ENCODE measurements at regions not wholly inside any gene's neighbourhood (a gene's known extent, or its start where the extent isn't known, plus 50 kb on each side); places are given as distances from the start of the nearest gene placed in this dataset.
"Not testable (repeated sequence)": the region's sequence is repeated elsewhere in the genome, so short reads cannot be mapped to it uniquely, and the experiment has no call there.

GRCh38 chr14:85336817-85337216 lies 193.1 kb upstream of the FLRT2 start:
- no peaks in the 10 kb centered on the region for H3K36me3 ChIP-seq

GRCh38 chr14:85338895-85339294 lies 191.0 kb upstream of the FLRT2 start:
- H3K27me3 ChIP-seq (replicated peaks), result no peaks in the 10 kb centered on the region
- no peak overlapping the region for H3K27ac ChIP-seq
- H3K36me3 ChIP-seq, result no peaks in the 10 kb centered on the region
- H3K4me3 ChIP-seq, result no peak overlapping the region
- peaks cover under 1% of the 10 kb centered on the region; the same call in 1 of the 2 replicates for H3K4me1 ChIP-seq (replicated peaks)
- H3K9me3 ChIP-seq (replicated peaks), result no peaks in the 10 kb centered on the region
- DNase-seq (ENCODE audit: low read depth in 1 of 2, low spot score in 2 of 2), result no peak

More at GRCh38 chr14:85336817-85337216, 193.1 kb upstream of the FLRT2 start:
- H3K27me3 ChIP-seq (replicated peaks), result no peaks in the 10 kb centered on the region
- H3K27ac ChIP-seq, result no peak overlapping the region
- peaks cover 12% of the 10 kb centered on the region for H3K4me1 ChIP-seq (replicated peaks)
- no peak overlapping the region for H3K4me3 ChIP-seq
- H3K9me3 ChIP-seq (replicated peaks), result no peaks in the 10 kb centered on the region; the same call in 1 of the 2 replicates
- no peak for DNase-seq (ENCODE audit: low read depth in 1 of 2, low spot score in 2 of 2)

GRCh38 chr14:85342858-85343607 lies 186.9 kb upstream of the FLRT2 start:
- Histone ChIP-seq H3K4me1 (replicated peaks) (peaks cover 4% of the 10 kb centered on the region; the same call in 1 of the 2 replicates), H3K4me3 (no peak overlapping the region), H3K27ac (no peak overlapping the region), H3K9me3 (replicated peaks) (no peaks in the 10 kb centered on the region), H3K27me3 (replicated peaks) (no peaks in the 10 kb centered on the region), H3K36me3 (no peaks in the 10 kb centered on the region)
- no peak for DNase-seq (ENCODE audit: low read depth in 1 of 2, low spot score in 2 of 2)

GRCh38 chr14:85344171-85344570 lies 185.8 kb upstream of the FLRT2 start:
- peaks cover 4% of the 10 kb centered on the region; the same call in 1 of the 2 replicates for H3K4me1 ChIP-seq (replicated peaks)
- no peak overlapping the region for H3K4me3 ChIP-seq
- DNase-seq (ENCODE audit: low read depth in 1 of 2, low spot score in 2 of 2), result no peak
- no peaks in the 10 kb centered on the region for H3K27me3 ChIP-seq (replicated peaks)
- H3K36me3 ChIP-seq, result no peaks in the 10 kb centered on the region
- no peaks in the 10 kb centered on the region for H3K9me3 ChIP-seq (replicated peaks)
- H3K27ac ChIP-seq, result no peak overlapping the region

DNA sequence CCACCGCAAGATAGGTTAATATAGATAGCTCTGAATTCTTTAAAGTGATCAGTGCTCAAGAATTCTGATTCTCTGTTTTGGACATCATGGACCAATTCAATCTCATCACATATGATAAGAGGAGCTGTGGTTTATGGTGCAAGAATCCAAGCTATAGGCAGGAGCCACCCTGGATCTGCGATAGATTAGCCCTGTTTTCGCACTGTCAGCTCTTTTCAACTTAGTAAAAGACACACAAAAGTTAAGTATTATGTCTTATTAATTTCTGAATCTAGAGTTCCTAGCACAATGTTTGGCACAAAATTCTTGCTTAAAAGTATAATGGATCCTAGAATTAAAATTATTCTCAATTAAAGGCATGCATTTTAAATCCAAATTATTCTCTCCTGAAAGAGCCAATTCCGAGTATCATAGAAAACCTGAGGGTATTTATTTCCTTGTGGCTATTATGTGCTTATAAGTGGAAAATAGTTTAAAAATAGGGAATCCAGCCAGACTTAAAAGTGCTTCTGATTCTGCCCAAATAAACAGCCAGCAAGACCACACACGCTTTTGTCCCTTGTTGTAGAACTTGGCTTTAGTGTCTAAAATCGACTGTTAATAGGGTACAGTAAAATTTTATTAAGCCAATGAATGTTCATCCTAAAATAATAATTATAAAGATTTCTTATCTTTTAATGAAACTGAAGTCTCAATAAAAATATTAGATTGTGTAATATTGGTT lies 184.9 kb upstream of the FLRT2 start:
- peak in 1 of 2 experiments; percentile 40 for DNase-seq (ENCODE audit: low read depth in 1 of 2, low spot score in 2 of 2)
- H3K27me3 ChIP-seq (replicated peaks), result no peaks in the 10 kb centered on the region
- no peaks in the 10 kb centered on the region for H3K9me3 ChIP-seq (replicated peaks)
- H3K4me3 ChIP-seq, result no peak overlapping the region
- no peak overlapping the region for H3K27ac ChIP-seq
- no peaks in the 10 kb centered on the region for H3K36me3 ChIP-seq
- H3K4me1 ChIP-seq (replicated peaks), result peaks cover 4% of the 10 kb centered on the region; the same call in 1 of the 2 replicates

DNA sequence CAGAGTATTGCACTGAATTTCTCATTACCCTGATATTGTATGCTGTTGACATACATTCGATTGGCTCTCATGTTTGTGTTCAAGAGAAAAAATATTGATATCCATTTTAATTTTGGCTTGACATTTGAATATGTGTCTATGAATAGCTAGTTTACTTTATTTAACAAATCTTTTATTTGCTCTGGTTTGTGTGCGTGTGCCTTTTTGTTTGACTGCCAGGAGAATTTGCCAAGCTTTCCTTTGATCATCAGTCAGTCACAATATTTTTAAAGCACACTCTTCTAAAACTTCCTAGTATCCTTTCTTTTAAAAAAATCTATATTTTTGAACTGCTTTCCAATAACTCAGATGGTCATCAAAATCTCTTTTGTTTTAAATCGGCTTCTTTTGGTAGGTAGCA lies 179.3 kb upstream of the FLRT2 start:
- H3K4me3 ChIP-seq, result no peak overlapping the region
- H3K27me3 ChIP-seq (replicated peaks), result no peaks in the 10 kb centered on the region
- H3K4me1 ChIP-seq (replicated peaks), result no peaks in the 10 kb centered on the region
- no peaks in the 10 kb centered on the region for H3K9me3 ChIP-seq (replicated peaks)
- no peak for DNase-seq (ENCODE audit: low read depth in 1 of 2, low spot score in 2 of 2)
- no peak overlapping the region for H3K27ac ChIP-seq
- H3K36me3 ChIP-seq, result no peaks in the 10 kb centered on the region

DNA sequence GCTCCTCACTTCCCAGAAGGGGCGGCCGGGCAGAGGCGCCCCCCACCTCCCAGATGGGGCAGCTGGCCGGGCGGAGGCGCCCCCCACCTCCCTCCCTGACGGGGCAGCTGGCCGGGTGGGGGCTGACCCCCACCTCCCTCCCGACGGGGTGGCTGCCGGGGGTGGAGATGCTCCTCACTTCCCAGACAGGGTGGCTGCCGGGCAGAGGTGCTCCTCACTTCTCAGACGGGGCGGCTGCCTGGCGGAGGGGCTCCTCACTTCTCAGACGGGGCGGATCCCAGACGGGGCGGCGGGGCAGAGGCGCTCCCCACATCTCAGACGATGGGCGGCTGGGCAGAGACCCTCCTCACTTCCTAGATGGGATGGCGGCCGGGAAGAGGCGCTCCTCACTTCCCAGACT lies 177.4 kb upstream of the FLRT2 start:
- not testable (repeated sequence) for H3K36me3 ChIP-seq; H3K4me3 ChIP-seq; H3K27ac ChIP-seq; H3K4me1 ChIP-seq (replicated peaks); H3K9me3 ChIP-seq (replicated peaks); H3K27me3 ChIP-seq (replicated peaks); DNase-seq (ENCODE audit: low read depth in 1 of 2, low spot score in 2 of 2)

- DNase-seq (ENCODE audit: low read depth in 1 of 2, low spot score in 2 of 2), result no peak
- no peaks in the 10 kb centered on the region for H3K4me1 ChIP-seq (replicated peaks)
Measured at GRCh38 chr14:85357120-85357519, 172.8 kb upstream of the FLRT2 start.

GRCh38 chr14:85358136-85358785 lies 171.7 kb upstream of the FLRT2 start:
- Histone ChIP-seq H3K27me3 (replicated peaks) (no peaks in the 10 kb centered on the region), H3K9me3 (replicated peaks) (no peaks in the 10 kb centered on the region), H3K27ac (no peak overlapping the region), H3K4me1 (replicated peaks) (no peaks in the 10 kb centered on the region), H3K36me3 (no peaks in the 10 kb centered on the region), H3K4me3 (no peak overlapping the region)
- no peak for DNase-seq (ENCODE audit: low read depth in 1 of 2, low spot score in 2 of 2)

More at GRCh38 chr14:85357120-85357519, 172.8 kb upstream of the FLRT2 start:
- Histone ChIP-seq H3K36me3 (no peaks in the 10 kb centered on the region), H3K9me3 (replicated peaks) (no peaks in the 10 kb centered on the region), H3K27ac (no peak overlapping the region), H3K27me3 (replicated peaks) (no peaks in the 10 kb centered on the region), H3K4me3 (no peak overlapping the region)

DNA sequence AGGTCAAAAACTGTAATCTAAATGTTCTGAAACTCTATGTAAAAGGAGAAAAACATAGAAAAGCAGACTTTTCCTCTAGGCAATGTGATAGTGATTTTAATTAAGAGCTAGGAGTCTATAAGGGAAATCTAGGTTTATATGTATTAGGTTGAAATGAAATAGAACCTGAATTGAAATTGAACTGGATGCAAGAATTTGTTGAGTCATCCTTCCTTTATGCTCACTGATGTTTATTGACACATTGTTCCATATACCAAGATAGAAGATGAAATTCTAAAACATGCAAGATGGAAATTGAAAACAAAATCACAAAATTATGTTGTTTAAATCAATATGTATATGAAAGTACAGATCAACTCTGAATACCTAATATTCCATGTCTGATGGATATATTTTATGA lies 170.4 kb upstream of the FLRT2 start:
- Histone ChIP-seq H3K27ac (no peak overlapping the region), H3K4me3 (no peak overlapping the region), H3K36me3 (no peaks in the 10 kb centered on the region), H3K4me1 (replicated peaks) (no peaks in the 10 kb centered on the region), H3K27me3 (replicated peaks) (no peaks in the 10 kb centered on the region), H3K9me3 (replicated peaks) (no peaks in the 10 kb centered on the region)
- no peak for DNase-seq (ENCODE audit: low read depth in 1 of 2, low spot score in 2 of 2)

- no peak for DNase-seq (ENCODE audit: low read depth in 1 of 2, low spot score in 2 of 2)
- no peak overlapping the region for H3K27ac ChIP-seq
- H3K4me3 ChIP-seq, result no peak overlapping the region
- no peaks in the 10 kb centered on the region for H3K36me3 ChIP-seq
- no peaks in the 10 kb centered on the region for H3K27me3 ChIP-seq (replicated peaks)
- H3K9me3 ChIP-seq (replicated peaks), result no peaks in the 10 kb centered on the region
- no peaks in the 10 kb centered on the region for H3K4me1 ChIP-seq (replicated peaks)
Measured at GRCh38 chr14:85363358-85363757, 166.6 kb upstream of the FLRT2 start.

DNA sequence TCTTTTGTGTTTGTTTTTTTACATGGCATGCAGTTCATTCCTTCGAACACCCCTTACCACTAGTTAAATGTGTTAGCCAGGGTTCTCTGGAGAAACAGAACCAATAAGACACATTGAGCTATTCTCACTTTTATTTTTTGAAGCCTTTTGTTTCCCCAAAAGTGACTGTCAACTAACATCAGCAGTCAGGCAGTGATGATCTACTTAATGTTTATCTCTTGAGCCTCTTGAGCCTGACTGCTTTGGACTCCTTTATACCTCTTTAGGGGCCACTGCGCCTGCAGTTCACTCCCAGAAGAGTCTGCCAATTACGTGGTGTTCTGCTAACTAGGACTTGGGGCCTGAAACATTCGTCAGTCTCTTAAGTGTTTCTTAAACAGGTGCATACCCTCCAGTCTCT lies 163.7 kb upstream of the FLRT2 start:
- H3K4me1 ChIP-seq (replicated peaks), result no peaks in the 10 kb centered on the region

GRCh38 chr14:85380881-85381280 lies 149.1 kb upstream of the FLRT2 start:
- H3K27ac ChIP-seq, result no peak overlapping the region
- no peaks in the 10 kb centered on the region for H3K27me3 ChIP-seq (replicated peaks)
- H3K9me3 ChIP-seq (replicated peaks), result no peaks in the 10 kb centered on the region
- no peak for DNase-seq (ENCODE audit: low read depth in 1 of 2, low spot score in 2 of 2)
- H3K4me1 ChIP-seq (replicated peaks), result peaks cover 14% of the 10 kb centered on the region
- no peaks in the 10 kb centered on the region for H3K36me3 ChIP-seq
- no peak overlapping the region for H3K4me3 ChIP-seq

More for the DNA sequence above, 163.7 kb upstream of the FLRT2 start:
- Histone ChIP-seq H3K9me3 (replicated peaks) (no peaks in the 10 kb centered on the region), H3K27me3 (replicated peaks) (no peaks in the 10 kb centered on the region), H3K4me3 (no peak overlapping the region), H3K27ac (no peak overlapping the region), H3K36me3 (no peaks in the 10 kb centered on the region)
- no peak for DNase-seq (ENCODE audit: low read depth in 1 of 2, low spot score in 2 of 2)

GRCh38 chr14:85382341-85382740 lies 147.6 kb upstream of the FLRT2 start:
- Histone ChIP-seq H3K27me3 (replicated peaks) (no peaks in the 10 kb centered on the region), H3K27ac (no peak overlapping the region), H3K4me3 (no peak overlapping the region), H3K36me3 (no peaks in the 10 kb centered on the region), H3K4me1 (replicated peaks) (peaks cover 14% of the 10 kb centered on the region), H3K9me3 (replicated peaks) (no peaks in the 10 kb centered on the region)
- no peak for DNase-seq (ENCODE audit: low read depth in 1 of 2, low spot score in 2 of 2)
